Kidney (tissue), 13 donors: ENCODE measurements at regions not wholly inside any gene's neighbourhood (a gene's known extent, or its start where the extent isn't known, plus 50 kb on each side); places are given as distances from the start of the nearest gene placed in this dataset.

Source experiments
- DNase-seq, 5 donors: peaks; one replicate each; pipeline ENCODE4 v3.0.0-alpha.2; 2013 to 2020
- FAIRE-seq: peaks from 2 replicates; lab custom pipeline; 2012; peaks lifted over from hg19 to GRCh38; lab: Jason Lieb, UNC
- H3K27ac ChIP-seq, 2 donors: one replicate each; pipeline ENCODE4 v1.7.0; 2013; ENCODE audit warnings: low read depth in 2 of 2, low read length in 2 of 2, inconsistent platforms in 1 of 2
- H3K27me3 ChIP-seq: one replicate; pipeline ENCODE4 v1.7.1; 2013; ENCODE audit warnings: low read length, inconsistent platforms; ENCODE audit not compliant: control insufficient read depth, insufficient read depth
- H3K36me3 ChIP-seq, 3 donors: one replicate each; pipeline versions ENCODE4 v1.7.0 to v1.7.1; 2013; ENCODE audit warnings: low read length in 3 of 3, control low read depth in 1 of 3, inconsistent platforms in 1 of 3; ENCODE audit not compliant: insufficient read depth in 3 of 3, control insufficient read depth in 2 of 3
- H3K4me1 ChIP-seq, 3 donors: one replicate each; pipeline versions ENCODE4 v1.7.0 to v1.7.1; 2013; ENCODE audit warnings: low read length in 3 of 3, inconsistent platforms in 1 of 3, low read depth in 1 of 3; ENCODE audit not compliant: control insufficient read depth in 2 of 3, insufficient read depth in 2 of 3
- H3K4me3 ChIP-seq, 3 donors: one replicate each; pipeline versions ENCODE4 v1.7.0 to v1.8.1; 2013; ENCODE audit warnings: low read length in 3 of 3, control low read depth in 1 of 3, inconsistent platforms in 1 of 3
- H3K9ac ChIP-seq, 3 donors: one replicate each; pipeline versions ENCODE4 v1.7.0 to v1.7.1; 2013; ENCODE audit warnings: low read length in 3 of 3, control low read depth in 1 of 3, inconsistent platforms in 1 of 3
- H3K9me3 ChIP-seq, 3 donors: one replicate each; pipeline versions ENCODE4 v1.7.0 to v1.7.1; 2013; ENCODE audit warnings: low read length in 3 of 3, control low read depth in 1 of 3, inconsistent platforms in 1 of 3; ENCODE audit not compliant: control insufficient read depth in 2 of 3, insufficient read depth in 1 of 3
- CTCF ChIP-seq: IDR thresholded peaks from 3 replicates; pipeline ENCODE4 v1.5.1; 2012; ENCODE audit warnings: mild to moderate bottlenecking, moderate library complexity, borderline replicate concordance; ENCODE audit not compliant: insufficient read depth; ENCODE audit errors: extremely low read depth
- intact Hi-C: fragments of 100-400 bp; cut with DNase I; formaldehyde crosslinking; loops from one replicate; pipeline ENCODE4 v1.11.1; 2022
- donor health status: control.
- donor health status: control.
- donor health status: control.
- donor health status: control.
- donor health status: control.
- donor health status: DM: yes; HTN: yes; CAD: no.
- donor health status: Normal renal cell carcinoma (clear cell type).

- no peak for FAIRE-seq
- intact Hi-C loops = no loop called here
- no peaks in the 10 kb centered on the region for H3K27me3 ChIP-seq
- no peak overlapping the region for H3K4me3 ChIP-seq
- H3K27ac ChIP-seq = no peak overlapping the region
- H3K4me1 ChIP-seq = no peaks in the 10 kb centered on the region
- DNase-seq = peak in 2 of 5 donors; percentile 8 to 73
- no peaks in the 10 kb centered on the region for H3K9me3 ChIP-seq
- H3K36me3 ChIP-seq = no peaks in the 10 kb centered on the region
- H3K9ac ChIP-seq = no peak overlapping the region
- no peak for TF ChIP-seq CTCF
Observed at GRCh38 chr10:106341356-106341755, 823.1 kb downstream of the SORCS1 start.

- Histone ChIP-seq H3K9ac (no peak overlapping the region), H3K4me1 (no peaks in the 10 kb centered on the region), H3K27ac (no peak overlapping the region), H3K4me3 (no peak overlapping the region), H3K27me3 (no peaks in the 10 kb centered on the region), H3K9me3 (no peaks in the 10 kb centered on the region), H3K36me3 (no peaks in the 10 kb centered on the region)
- DNase-seq (no peak), FAIRE-seq (no peak)
- intact Hi-C loops = no loop called here
- TF ChIP-seq CTCF = no peak
Observed at GRCh38 chr10:106338486-106338885, 826.0 kb downstream of the SORCS1 start.

GRCh38 chr10:106336874-106337273, 827.6 kb downstream of the SORCS1 start:
- Histone ChIP-seq H3K4me3 (no peak overlapping the region), H3K36me3 (no peaks in the 10 kb centered on the region), H3K9ac (no peak overlapping the region), H3K9me3 (no peaks in the 10 kb centered on the region), H3K27me3 (no peaks in the 10 kb centered on the region), H3K4me1 (no peaks in the 10 kb centered on the region), H3K27ac (no peak overlapping the region)
- DNase-seq (no peak), FAIRE-seq (no peak)
- intact Hi-C loops = no loop called here
- TF ChIP-seq CTCF = no peak

GRCh38 chr10:106327747-106328146, 836.8 kb downstream of the SORCS1 start:
- no peaks in the 10 kb centered on the region for H3K27me3 ChIP-seq
- H3K4me1 ChIP-seq = no peaks in the 10 kb centered on the region
- no peak overlapping the region for H3K4me3 ChIP-seq
- DNase-seq (no peak), FAIRE-seq (no peak)
- peaks cover 0 to 24% (median 4%) of the 10 kb centered on the region in 3 donors for H3K9me3 ChIP-seq
- TF ChIP-seq CTCF = no peak
- intact Hi-C loops = no loop called here
- no peak overlapping the region for H3K9ac ChIP-seq
- no peaks in the 10 kb centered on the region for H3K36me3 ChIP-seq
- no peak overlapping the region for H3K27ac ChIP-seq
